HAP-1 (cell line): ENCODE measurements at regions not wholly inside any gene's neighbourhood (a gene's known extent, or its start where the extent isn't known, plus 50 kb on each side); places are given as distances from the start of the nearest gene placed in this dataset.

Source experiments
- DNase-seq, 2 experiments: peaks; one replicate each; pipeline ENCODE4 v3.0.0-alpha.2; 2016 to 2020; ENCODE audit warnings: low spot score in 2 of 2
- H3K27me3 ChIP-seq: fragments of 250-450 bp; sonication (Bioruptor Pico); 2 replicates; pipeline ENCODE4 v1.5.1; 2020; ENCODE audit warnings: low read depth, mild to moderate bottlenecking, moderate library complexity
- H3K36me3 ChIP-seq: fragments of 250-450 bp; sonication (Bioruptor Pico); replicated peaks from 2 replicates; pipeline ENCODE4 v1.5.1; 2020; ENCODE audit warnings: mild to moderate bottlenecking
- H3K4me1 ChIP-seq: fragments of 250-450 bp; sonication (Bioruptor Pico); 2 replicates; pipeline ENCODE4 v1.5.1; 2020; ENCODE audit warnings: mild to moderate bottlenecking
- H3K4me3 ChIP-seq: fragments of 250-450 bp; sonication (Bioruptor Pico); 2 replicates; pipeline ENCODE4 v1.5.1; 2020; ENCODE audit warnings: mild to moderate bottlenecking, moderate library complexity
- H3K9me3 ChIP-seq: fragments of 250-450 bp; sonication (Bioruptor Pico); 2 replicates; pipeline ENCODE4 v1.5.1; 2020; ENCODE audit warnings: mild to moderate bottlenecking, moderate library complexity
- in situ Hi-C: fragments of 300-500 bp; cut with MboI; formaldehyde crosslinking; loops from 3 replicates; pipeline ENCODE4 v1.14.3; 2020; ENCODE audit warnings: low sequenced_read_pairs, inconsistent platforms, mixed read lengths

DNA sequence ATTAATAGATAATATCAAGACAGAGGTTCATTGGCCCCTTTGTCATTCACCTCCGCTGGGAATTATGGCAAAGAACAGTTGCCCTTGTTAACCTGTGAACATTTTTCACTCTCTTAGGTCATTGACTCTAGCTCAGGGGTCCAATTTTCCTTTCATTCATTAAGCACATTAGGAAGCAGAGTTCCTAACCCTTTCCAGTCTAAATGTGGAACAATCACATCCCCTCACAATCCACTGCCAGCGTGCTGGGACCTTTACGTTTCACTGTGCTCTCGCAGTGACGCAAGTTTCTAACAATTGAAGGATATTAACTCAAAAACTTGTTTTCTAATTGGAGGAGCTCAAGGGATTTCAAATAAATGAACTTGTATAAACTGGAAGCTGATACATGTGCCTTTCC, 79.3 kb upstream of the MEOX2 start:
- in situ Hi-C loops = no loop called here
- Histone ChIP-seq H3K36me3 (no peaks in the 10 kb centered on the region), H3K4me1 (no peaks in the 10 kb centered on the region), H3K9me3 (no peaks in the 10 kb centered on the region), H3K27me3 (no peaks in the 10 kb centered on the region), H3K4me3 (no peak overlapping the region)
- no peak for DNase-seq

DNA sequence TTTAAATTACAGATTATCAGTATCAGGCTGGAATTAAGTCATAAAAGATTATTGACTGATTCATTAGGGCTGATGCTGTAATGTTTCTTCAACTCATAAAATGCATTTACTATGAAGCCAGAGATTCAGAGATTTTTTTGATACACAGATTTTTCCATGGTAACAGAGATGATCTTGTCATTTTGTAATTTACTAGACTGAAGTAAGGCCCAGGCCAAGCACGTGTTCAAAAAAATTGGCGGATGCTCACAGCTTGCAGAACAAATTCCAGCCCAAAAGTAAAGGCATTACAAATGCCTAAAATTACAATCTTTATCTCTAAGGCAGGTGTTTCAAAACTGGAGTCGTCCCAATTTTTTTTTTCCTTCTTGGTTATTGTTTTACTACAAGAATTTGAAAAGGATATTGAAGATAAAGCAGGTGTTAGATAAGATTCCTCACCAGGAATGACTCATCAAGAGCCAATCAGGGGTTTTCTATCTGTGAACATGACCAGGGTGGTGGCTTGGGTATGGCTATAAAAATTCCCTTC, 78.4 kb upstream of the MEOX2 start:
- no peaks in the 10 kb centered on the region for H3K9me3 ChIP-seq
- DNase-seq = no peak
- H3K4me1 ChIP-seq = no peaks in the 10 kb centered on the region
- no peaks in the 10 kb centered on the region for H3K36me3 ChIP-seq
- no peaks in the 10 kb centered on the region for H3K27me3 ChIP-seq
- H3K4me3 ChIP-seq = no peak overlapping the region
- in situ Hi-C loops = no loop called here

DNA sequence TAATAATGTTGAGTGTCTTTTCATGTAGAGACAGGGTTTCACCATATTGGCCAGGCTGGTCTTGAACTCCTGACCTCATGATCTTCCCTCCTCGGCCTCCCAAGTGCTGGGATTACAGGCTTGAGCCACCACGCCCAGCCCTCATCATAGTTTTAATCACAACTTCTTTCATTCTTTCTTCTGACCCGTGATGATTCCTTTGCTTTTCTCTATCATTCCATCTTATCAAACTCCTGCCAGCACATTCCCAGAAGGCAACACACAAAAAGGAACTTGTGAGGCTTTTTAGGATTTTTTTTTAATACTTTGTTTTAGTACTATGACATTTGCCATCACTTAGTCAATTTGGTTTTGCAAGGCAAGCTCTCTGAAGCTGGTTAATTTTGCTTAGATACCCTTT, 77.5 kb upstream of the MEOX2 start:
- Histone ChIP-seq H3K4me3 (no peak overlapping the region), H3K9me3 (no peaks in the 10 kb centered on the region), H3K4me1 (no peaks in the 10 kb centered on the region), H3K27me3 (no peaks in the 10 kb centered on the region), H3K36me3 (no peaks in the 10 kb centered on the region)
- in situ Hi-C loops = no loop called here
- no peak for DNase-seq

DNA sequence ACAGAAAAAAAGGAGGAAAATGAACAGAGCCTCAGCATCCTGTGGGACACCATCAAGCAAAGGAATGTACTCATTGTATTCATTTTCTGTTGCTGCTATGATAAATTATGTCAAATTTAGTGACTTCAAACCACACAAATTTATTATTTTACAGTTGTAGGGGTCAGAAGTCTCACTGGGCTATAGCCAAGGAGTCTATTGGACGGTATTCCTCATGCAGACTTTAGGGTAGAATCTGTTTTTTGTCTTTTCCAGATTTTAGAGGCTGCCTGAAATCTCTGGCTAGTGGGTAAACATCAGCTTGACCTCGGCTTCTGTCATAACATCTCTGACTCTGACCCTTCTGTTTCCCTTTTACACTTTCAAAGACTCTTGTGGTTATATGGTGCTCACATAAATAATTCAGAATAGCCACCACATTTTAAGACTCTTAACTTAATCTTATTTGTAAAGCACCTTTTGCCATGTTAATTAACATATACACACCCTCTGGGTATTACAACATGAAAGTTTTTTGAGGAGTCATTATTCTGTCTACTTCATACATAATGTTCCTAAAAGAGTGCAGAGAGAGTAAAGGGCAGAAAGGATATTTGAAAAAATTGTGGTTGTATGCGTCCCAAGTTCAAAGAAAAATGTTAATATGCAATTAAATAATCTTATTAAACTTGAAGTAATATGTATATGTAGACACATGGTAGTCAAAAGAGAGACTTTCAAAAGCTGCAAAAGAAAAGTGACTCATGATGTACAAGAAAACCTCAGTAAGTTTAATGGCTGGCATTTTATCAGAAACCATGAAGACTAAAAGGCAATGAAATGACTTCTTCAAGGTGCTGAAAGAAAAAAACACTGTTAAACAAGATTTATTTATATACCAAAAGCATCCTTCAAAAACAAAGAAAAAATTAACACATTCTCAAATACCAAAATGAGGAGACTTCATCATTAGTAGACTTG, 70.8 kb upstream of the MEOX2 start:
- H3K4me1 ChIP-seq = peaks cover 9% of the 10 kb centered on the region
- 0 out of 2 replicates have a peak, but pooled peaks cover 7% of the 10 kb centered on the region for H3K9me3 ChIP-seq
- in situ Hi-C loops = no loop called here
- no peaks in the 10 kb centered on the region for H3K36me3 ChIP-seq
- DNase-seq = peak; percentile 41 to 91
- no peak overlapping the region for H3K4me3 ChIP-seq
- no peaks in the 10 kb centered on the region; the same call in 1 of the 2 replicates for H3K27me3 ChIP-seq

DNA sequence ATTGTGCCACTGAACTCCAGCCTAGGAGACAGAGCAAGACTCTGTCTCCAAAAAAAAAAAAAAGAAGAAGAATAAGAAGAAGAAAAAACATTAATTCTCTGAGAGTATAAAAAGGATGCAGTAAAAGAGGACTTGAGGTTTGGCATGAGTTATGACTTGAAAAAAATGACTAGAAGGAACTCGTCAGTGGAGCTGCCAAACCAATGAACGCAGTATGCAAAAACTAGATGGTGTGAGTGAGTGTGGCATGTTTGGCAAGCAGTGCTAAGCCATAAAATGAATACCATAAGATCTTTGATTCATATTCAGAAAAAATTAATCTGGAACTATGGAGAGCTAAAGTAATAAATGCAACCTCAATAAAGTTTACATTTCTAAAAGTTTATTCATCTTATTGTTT, 68.6 kb upstream of the MEOX2 start:
- Histone ChIP-seq H3K4me3 (no peak overlapping the region), H3K4me1 (peaks cover 9% of the 10 kb centered on the region), H3K36me3 (no peaks in the 10 kb centered on the region), H3K9me3 (0 out of 2 replicates have a peak, but pooled peaks cover 7% of the 10 kb centered on the region), H3K27me3 (no peaks in the 10 kb centered on the region; the same call in 1 of the 2 replicates)
- in situ Hi-C loops = no loop called here
- no peak for DNase-seq

DNA sequence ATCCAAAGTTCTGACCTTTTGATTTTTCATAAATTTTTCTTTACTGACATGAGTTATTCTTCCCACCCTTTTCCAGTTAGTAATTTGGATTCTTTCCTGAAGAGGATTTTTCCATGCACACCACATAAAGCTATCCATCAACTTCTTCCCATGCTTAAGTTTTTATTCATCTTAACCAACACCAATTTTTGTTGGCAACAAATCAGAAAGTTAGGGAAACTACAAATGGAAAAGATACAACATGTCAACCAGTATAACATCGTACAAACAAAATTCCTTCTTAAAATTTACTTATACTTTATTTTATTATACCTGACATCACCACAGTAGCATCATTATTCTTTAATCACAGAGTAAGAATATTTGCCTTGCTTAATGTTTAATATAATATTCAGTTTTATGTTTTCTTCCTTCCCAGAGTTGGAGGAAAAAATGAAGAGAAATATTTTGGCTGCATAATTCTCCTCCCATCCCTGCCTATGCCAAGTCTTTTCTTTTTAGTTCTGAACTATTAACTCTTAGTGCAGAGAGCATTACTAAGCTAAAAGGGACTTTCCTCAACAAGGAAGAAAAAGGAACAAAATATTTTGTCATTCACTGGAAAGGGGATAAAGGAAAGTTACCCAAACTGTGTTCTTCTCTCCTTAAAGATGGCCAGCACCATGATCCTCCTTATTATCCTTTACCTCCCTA, 67.5 kb upstream of the MEOX2 start:
- H3K9me3 ChIP-seq = 0 out of 2 replicates have a peak, but pooled peaks cover 7% of the 10 kb centered on the region
- H3K27me3 ChIP-seq = no peaks in the 10 kb centered on the region; the same call in 1 of the 2 replicates
- H3K4me3 ChIP-seq = no peak overlapping the region
- H3K36me3 ChIP-seq = no peaks in the 10 kb centered on the region
- in situ Hi-C loops = no loop called here
- no peak for DNase-seq
- H3K4me1 ChIP-seq = peaks cover 9% of the 10 kb centered on the region

DNA sequence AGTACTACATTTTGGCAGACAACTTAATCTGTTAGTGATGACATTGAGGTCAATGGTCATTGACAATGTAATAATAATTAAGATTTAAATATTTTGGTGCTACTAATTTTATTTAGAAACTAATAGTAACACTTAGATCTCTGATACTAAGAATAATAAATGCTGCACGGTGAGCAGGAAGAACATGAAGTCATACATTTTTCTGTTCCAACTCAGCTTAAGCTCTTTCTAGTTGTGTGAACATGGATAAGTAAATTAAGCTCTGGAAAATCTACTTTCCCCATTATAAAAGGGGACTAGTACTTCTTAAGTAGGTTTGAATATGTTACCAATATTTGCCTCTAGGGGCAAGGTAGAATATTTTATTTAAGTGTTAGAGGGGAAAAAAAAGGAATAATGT, 65.9 kb upstream of the MEOX2 start:
- DNase-seq = no peak
- Histone ChIP-seq H3K36me3 (no peaks in the 10 kb centered on the region), H3K4me3 (no peak overlapping the region), H3K4me1 (0 out of 2 replicates have a peak, but pooled peaks cover 3% of the 10 kb centered on the region), H3K9me3 (0 out of 2 replicates have a peak, but pooled peaks cover 7% of the 10 kb centered on the region), H3K27me3 (no peaks in the 10 kb centered on the region; the same call in 1 of the 2 replicates)
- in situ Hi-C loops = no loop called here

DNA sequence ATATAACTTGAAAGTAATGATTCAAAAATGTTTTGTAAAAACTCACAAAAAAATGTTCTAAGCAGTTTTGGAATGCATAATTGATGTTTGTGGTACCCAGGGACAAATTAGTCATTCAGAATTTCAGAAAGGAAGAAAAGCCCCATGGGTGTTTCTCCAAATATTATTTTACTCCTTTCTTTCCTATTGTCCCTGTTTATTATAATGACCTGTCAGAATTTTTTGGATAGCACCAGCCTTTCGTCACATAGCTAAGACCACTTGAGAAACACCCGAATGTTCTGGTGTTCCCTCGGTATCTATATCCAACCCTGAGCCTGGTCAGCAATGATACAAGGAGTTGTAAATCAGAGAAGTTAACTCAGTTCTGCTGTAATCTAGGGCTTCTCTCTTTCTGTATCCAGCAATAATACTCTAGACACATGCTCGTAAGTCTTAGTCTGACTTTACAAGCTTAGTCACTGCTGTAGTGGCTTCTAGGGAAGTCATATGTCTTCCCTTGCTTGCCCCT, 64.8 kb upstream of the MEOX2 start:
- no peaks in the 10 kb centered on the region; the same call in 1 of the 2 replicates for H3K27me3 ChIP-seq
- H3K9me3 ChIP-seq = 0 out of 2 replicates have a peak, but pooled peaks cover 5% of the 10 kb centered on the region
- DNase-seq = no peak
- H3K36me3 ChIP-seq = no peaks in the 10 kb centered on the region
- in situ Hi-C loops = no loop called here
- no peaks in the 10 kb centered on the region for H3K4me1 ChIP-seq
- no peak overlapping the region for H3K4me3 ChIP-seq

DNA sequence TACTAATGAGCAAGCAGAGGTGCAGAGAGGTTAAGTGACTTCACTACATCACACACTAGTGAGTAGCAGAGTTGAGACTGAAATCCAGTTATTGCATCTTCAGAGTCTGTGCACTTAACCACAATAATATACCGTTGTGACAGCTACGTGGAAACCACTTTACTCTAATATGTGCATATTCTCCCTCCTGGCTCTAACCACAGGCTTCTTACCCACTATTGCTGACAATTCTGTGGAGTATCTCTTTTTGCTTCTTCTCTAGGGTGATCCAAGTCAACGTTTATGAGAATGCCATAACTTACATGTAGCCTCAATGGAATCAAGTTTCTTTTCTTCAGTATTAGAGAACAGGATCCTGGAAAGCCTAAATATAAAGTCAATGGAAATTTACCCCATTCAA, 64.2 kb upstream of the MEOX2 start:
- Histone ChIP-seq H3K36me3 (no peaks in the 10 kb centered on the region), H3K27me3 (no peaks in the 10 kb centered on the region; the same call in 1 of the 2 replicates), H3K4me3 (no peak overlapping the region), H3K4me1 (no peaks in the 10 kb centered on the region), H3K9me3 (0 out of 2 replicates have a peak, but pooled peaks cover under 1% of the 10 kb centered on the region)
- no peak for DNase-seq
- in situ Hi-C loops = no loop called here

DNA sequence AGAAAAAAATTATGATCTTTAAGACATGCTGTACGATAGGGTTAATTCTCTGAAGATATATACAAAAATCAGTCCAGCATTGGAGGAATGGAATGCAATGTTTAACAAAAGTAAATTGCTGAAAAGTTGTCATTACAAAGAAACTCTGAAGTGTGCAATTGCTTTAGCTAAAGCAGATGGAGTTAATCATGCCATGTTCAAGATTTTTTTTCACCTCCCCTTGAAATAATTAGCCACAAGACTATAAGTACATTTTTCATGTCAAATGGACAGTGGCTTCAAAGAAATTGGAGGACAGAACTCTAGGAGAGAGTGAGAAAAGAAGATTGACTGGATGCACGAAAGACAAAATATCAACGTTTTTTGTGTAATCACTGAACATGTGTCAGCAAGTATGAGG, 63.1 kb upstream of the MEOX2 start:
- no peaks in the 10 kb centered on the region for H3K36me3 ChIP-seq
- in situ Hi-C loops = no loop called here
- H3K4me3 ChIP-seq = no peak overlapping the region
- H3K9me3 ChIP-seq = no peaks in the 10 kb centered on the region
- no peaks in the 10 kb centered on the region for H3K27me3 ChIP-seq
- H3K4me1 ChIP-seq = no peaks in the 10 kb centered on the region
- no peak for DNase-seq

DNA sequence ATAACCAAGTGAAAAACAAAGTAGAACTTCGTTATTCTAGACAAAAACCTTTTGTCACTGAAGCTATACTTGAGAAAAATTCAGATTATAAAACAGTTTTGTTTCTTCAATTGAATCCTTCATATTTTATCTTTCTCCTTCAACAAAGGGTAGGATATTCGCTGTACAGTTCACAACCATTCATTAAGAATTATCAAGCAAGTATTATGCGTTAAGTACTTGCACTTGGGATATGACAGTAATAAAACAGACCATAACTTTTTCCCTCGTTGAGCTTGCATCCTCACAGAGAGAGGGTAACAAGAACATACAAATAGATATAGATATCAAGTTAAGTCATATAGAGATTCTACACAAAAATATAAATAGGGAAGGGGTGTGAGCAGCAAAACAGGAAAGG, 61.2 kb upstream of the MEOX2 start:
- Histone ChIP-seq H3K4me3 (no peak overlapping the region), H3K27me3 (no peaks in the 10 kb centered on the region), H3K4me1 (no peaks in the 10 kb centered on the region), H3K36me3 (no peaks in the 10 kb centered on the region), H3K9me3 (no peaks in the 10 kb centered on the region)
- in situ Hi-C loops = no loop called here
- no peak for DNase-seq

DNA sequence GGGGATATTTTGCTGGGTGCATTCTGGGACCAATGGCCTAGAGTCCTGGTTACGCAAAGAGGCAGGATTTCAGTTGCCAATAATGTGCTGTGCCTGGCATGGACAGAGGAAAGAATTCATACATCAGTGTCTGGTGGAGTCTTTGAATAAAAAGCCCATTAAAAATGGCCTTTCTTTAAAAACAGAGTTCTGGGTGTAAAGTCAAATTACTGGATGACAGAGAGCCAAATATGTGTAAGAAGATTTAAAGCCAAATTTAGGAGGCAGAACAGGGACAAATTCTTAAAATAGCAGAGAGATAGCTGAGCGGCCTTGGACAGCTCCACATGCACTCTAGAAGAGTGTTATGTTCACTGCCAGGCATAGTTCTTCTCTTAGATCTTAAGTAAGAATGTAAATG, 60.8 kb upstream of the MEOX2 start:
- in situ Hi-C loops = no loop called here
- H3K9me3 ChIP-seq = no peaks in the 10 kb centered on the region
- H3K4me3 ChIP-seq = no peak overlapping the region
- H3K36me3 ChIP-seq = no peaks in the 10 kb centered on the region
- no peaks in the 10 kb centered on the region for H3K4me1 ChIP-seq
- H3K27me3 ChIP-seq = no peaks in the 10 kb centered on the region
- no peak for DNase-seq

DNA sequence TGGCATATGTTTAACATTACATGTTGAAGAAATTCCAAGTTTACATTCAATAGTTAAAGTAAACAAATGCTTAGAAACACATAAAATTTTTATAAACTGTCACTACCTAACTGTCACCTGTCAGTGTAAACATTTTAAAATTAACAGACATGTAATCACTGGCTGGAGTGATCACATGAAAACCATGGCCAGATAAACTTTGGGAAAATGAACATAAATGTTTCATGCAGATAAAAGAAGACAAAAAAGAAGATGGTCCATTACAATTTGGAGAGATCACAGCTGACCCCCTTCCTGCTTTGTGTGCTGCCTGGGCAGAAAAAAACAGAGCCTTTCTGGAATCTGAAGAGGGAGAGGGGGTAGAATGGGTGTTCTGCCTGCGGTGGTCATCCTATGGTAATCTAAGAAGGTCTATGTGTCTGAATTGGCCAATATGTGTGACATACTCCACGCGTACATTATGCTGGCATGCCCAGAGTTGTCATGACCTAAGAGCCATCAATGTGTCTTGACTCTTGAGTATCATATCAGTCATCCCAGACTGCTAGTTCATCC, 57.5 kb upstream of the MEOX2 start:
- Histone ChIP-seq H3K27me3 (no peaks in the 10 kb centered on the region), H3K4me3 (no peak overlapping the region), H3K9me3 (no peaks in the 10 kb centered on the region), H3K36me3 (no peaks in the 10 kb centered on the region), H3K4me1 (no peaks in the 10 kb centered on the region)
- DNase-seq = no peak
- in situ Hi-C loops = no loop called here
